SK-N-SH (cell line): ENCODE measurements at regions not wholly inside any gene's neighbourhood (a gene's known extent, or its start where the extent isn't known, plus 50 kb on each side); places are given as distances from the start of the nearest gene placed in this dataset.

ENCODE experiments used
- EP300 ChIP-seq, 2 experiments: IDR thresholded peaks; 2 replicates each; pipeline versions ENCODE4 v1.4.0 to v1.6.1; 2012; ENCODE audit warnings: borderline replicate concordance in 1 of 2, low read depth in 1 of 2, low read length in 1 of 2
- RFX5 ChIP-seq: IDR thresholded peaks from 2 replicates; pipeline ENCODE4 v1.6.1; 2012; ENCODE audit warnings: mild to moderate bottlenecking, improper control_type of control experiment, low read length

- TF ChIP-seq EP300 (IDR thresholded peaks at IDR 0.05; ENCODE audit: borderline replicate concordance in 1 of 2, low read depth in 1 of 2, low read length in 1 of 2) (no peak), RFX5 (no peak)
Observed at GRCh38 chr21:17396948-17397347, 115.9 kb upstream of the CXADR start.
